ENCODE measurements at regions not wholly inside any gene's neighbourhood (a gene's known extent, or its start where the extent isn't known, plus 50 kb on each side); places are given as distances from the start of the nearest gene placed in this dataset.

GRCh38 chr2:65751408-65751807 lies 319.0 kb upstream of the SPRED2 start:
- TF ChIP-seq CTCF (IDR thresholded peaks at IDR 0.05; ENCODE audit: borderline replicate concordance, extremely low read depth, low read length, poor library complexity, severe bottlenecking) (no peak), EZH2 (IDR thresholded peaks at IDR 0.05; ENCODE audit: borderline replicate concordance, low read depth, low read length, severe bottlenecking) (no peak)
